WTC11 (cell line): ENCODE measurements at regions not wholly inside any gene's neighbourhood (a gene's known extent, or its start where the extent isn't known, plus 50 kb on each side); places are given as distances from the start of the nearest gene placed in this dataset.

ENCODE experiments used
- CTCF ChIP-seq: fragments of 200-600 bp; IDR thresholded peaks from 2 replicates; pipeline ENCODE4 v1.8.0; 2022; ENCODE audit warnings: antibody characterized with exemption
- ESRRA ChIP-seq: sonication (generic); formaldehyde crosslinking; IDR thresholded peaks from 2 replicates; pipeline ENCODE4 v1.8.1; 2022; ENCODE audit warnings: mild to moderate bottlenecking, missing genetic modification reagents, borderline replicate concordance
- HMGA2 ChIP-seq: fragments of 250-450 bp; sonication (Bioruptor Pico); IDR thresholded peaks from 2 replicates; pipeline ENCODE4 v1.4.0; 2021; ENCODE audit warnings: mild to moderate bottlenecking, moderate library complexity
- HMGXB4 ChIP-seq: sonication (generic); formaldehyde crosslinking; IDR thresholded peaks from 2 replicates; pipeline ENCODE4 v1.8.1; 2023; ENCODE audit warnings: mild to moderate bottlenecking, moderate library complexity, missing genetic modification reagents
- STAT6 ChIP-seq: sonication (generic); formaldehyde crosslinking; conservative IDR thresholded peaks from 2 replicates; pipeline ENCODE4 v1.8.1; 2023; ENCODE audit warnings: mild to moderate bottlenecking, low read depth, missing genetic modification reagents, moderate library complexity
- TEAD1 ChIP-seq: sonication (generic); formaldehyde crosslinking; IDR thresholded peaks from 2 replicates; pipeline ENCODE4 v1.8.0; 2022; ENCODE audit warnings: mild to moderate bottlenecking, missing genetic modification reagents
- ZBTB43 ChIP-seq: sonication (generic); formaldehyde crosslinking; IDR thresholded peaks from 2 replicates; pipeline ENCODE4 v1.8.1; 2023; ENCODE audit warnings: mild to moderate bottlenecking, missing genetic modification reagents
- ZNF423 ChIP-seq: fragments of 250-450 bp; sonication (Bioruptor Pico); IDR thresholded peaks from 2 replicates; pipeline ENCODE4 v2.1.2; 2022; ENCODE audit warnings: mild to moderate bottlenecking, moderate library complexity
- ZSCAN18 ChIP-seq: fragments of 250-450 bp; sonication (Bioruptor Pico); IDR thresholded peaks from 2 replicates; pipeline ENCODE4 v2.1.2; 2022; ENCODE audit warnings: mild to moderate bottlenecking, moderate library complexity

- TF ChIP-seq CTCF (no peak), HMGA2 (CRISPR knock-in tag) (no peak), ZSCAN18 (CRISPR knock-in tag) (no peak), ESRRA (CRISPR knock-in tag) (no peak), HMGXB4 (CRISPR knock-in tag) (no peak), TEAD1 (no peak), ZNF423 (no peak), STAT6 (CRISPR knock-in tag) (no peak), ZBTB43 (CRISPR knock-in tag) (no peak)
These were observed 84.5 kb downstream of the PSMG1 start for GRCh38 chr21:39098696-39099200.
